ENCODE measurements at regions not wholly inside any gene's neighbourhood (a gene's known extent, or its start where the extent isn't known, plus 50 kb on each side); places are given as distances from the start of the nearest gene placed in this dataset.
"Not testable (repeated sequence)": the region's sequence is repeated elsewhere in the genome, so short reads cannot be mapped to it uniquely, and the experiment has no call there.

DNA sequence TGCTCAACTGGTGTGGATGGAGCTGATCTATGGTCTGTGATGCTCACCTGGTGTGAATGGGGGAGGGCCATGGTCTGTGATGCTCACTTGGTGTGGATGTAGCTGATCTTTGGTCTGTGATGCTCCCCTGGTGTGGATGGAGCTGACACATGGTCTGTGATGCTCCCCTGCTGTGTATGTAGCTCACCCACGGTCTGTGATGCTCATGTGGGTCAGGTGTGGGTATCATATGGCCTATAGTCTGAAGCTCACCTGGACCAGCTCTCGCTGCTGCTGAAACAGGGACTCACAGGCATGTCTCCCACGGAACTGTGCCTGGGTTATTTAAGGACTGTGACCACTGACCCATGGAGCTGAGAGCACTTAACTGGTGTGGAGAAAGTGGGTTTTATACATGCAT lies 109.7 kb downstream of the CRLF2 start:
- DNase-seq, result no peak

DNA sequence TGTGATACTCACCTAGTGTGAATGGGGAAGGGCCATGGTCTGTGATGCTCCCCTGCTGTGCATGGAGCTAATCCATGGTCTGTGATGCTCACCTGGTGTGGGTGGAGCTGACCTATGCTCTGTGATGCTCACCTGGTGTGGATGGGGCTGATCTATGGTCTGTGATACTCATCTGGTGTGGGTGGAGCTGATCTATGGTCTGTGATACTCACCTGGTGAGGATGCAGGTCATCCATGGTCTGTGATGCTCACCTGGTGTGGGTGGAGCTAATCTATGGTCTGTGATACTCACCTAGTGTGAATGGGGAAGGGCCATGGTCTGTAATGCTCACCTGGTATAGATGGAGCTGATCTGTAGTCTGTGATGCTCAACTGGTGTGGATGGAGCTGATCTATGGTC lies 110.2 kb downstream of the CRLF2 start:
- not testable (repeated sequence) for DNase-seq

DNA sequence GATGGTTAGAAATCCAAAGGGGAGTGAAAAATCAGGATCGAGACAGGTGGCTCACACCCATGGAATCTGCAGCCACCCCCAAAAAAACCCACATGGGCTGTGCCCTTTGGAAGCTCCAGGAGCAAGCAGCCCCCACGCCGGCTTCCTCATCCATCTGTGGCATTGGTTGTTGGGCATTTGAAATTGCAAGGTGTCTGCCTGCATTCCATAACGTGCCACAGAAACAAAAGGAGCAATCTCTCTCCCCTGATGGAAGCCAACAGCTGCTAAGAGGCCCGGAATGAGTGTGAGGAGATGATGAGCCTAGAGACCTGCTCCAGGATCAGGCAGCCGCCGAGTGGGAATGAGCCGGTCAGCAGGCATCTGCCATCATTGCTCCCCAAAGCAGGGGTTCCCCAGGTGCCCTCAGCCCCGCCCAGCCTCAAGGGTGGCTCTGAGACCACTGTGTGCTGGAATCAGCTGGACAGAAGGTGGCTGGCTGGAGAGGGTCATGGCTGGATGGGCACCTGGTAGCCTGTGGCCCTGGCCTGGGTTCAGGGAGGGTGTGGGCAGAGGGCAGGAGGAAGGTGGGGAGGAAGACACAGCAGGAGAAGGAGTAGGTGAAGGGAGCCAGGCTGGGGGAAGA lies 113.2 kb downstream of the CRLF2 start:
- no peak for DNase-seq

DNA sequence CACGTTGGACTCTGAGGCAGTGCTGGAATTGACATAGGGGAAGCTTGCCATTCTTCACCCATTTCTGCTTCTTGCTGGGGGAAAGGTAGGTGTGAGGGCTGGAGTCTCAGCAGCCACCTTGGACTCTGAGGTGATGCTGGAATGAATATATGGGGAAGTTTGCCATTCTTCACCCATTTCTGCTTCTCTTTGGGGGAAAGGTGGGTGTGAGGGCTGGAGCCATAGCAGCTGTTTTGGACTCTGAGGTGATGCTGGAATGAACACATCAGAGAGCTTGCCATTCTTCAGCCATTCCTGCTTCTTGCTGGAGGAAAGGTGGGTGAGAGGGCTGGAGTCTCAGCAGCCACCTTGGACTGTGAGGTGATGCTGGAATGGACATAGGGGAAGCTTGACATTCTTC lies 115.1 kb downstream of the CRLF2 start:
- no peak for DNase-seq

DNA sequence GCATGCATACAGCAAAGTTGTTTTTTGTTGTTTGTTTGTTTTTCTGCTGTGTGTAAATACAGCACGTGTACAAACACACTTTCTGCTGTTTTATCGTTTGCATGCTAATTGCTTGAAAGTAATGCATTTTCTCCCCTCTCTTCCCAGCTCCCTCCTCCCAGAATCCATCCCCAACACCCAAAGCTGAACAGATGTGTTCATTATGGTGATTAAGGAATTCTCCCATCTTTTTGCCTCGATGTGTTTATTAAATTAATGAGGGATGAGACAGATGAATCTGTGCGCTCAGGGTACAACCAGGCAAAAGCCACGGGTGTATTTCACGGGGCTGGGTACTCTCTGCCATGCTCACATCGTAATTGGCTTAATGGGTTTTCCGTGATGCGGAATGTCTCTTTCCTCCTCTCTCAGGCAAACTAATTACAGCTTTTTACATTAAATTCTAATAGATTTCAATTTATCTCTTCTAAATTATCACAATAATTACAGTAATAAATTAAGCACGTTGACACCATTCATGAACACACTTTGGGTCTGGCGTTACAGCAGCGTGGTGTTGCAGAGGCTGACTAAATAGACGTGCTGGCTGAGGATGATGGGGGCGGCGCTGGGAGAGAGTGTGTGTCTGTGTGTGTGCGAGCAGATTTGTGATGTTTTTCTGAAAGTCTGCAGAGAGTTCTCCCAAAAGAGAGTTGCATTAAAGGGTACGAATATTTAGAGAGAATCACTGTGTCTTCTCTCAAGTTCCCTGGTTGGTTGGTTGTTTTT lies 117.7 kb downstream of the CRLF2 start:
- no peak for DNase-seq

DNA sequence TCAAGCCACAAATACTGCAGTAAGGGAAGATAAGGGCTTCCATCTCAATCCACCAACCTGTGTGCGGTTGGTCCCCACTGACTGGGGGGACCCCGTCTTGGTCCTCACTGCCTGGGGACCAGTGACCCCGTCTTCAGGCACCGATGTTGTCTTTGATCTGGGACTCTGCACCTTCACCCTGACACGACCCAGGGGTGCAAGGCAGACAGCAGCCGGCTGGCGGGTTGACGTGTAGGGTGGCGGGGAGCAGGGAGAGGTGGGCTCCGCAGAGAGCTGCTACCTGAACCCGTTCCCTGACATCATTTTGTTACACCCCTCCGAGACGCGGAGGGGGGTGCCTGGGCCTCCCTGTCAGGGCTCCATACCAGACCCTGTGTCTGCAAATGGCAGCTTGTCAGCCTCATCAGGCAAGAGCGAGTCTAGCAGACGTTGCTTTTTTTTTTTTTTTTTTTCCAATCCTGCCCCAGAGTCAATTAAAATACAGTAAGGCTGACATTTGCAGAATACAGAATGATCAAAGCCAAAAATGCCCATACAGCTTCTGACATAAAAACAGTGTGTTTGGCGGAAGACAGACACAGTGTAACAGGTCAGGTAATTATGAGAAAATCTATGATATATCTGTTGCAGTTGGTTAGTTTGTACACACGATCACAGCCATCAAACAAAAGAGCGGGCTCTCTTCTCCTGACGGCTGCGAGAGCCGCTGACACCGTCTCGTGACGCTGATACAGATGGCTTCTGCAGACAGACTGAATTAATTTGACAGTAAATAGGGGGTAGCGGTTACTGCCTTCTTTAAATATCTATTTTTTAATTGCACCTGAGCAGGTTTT lies 118.6 kb downstream of the CRLF2 start:
- no peak for DNase-seq

DNA sequence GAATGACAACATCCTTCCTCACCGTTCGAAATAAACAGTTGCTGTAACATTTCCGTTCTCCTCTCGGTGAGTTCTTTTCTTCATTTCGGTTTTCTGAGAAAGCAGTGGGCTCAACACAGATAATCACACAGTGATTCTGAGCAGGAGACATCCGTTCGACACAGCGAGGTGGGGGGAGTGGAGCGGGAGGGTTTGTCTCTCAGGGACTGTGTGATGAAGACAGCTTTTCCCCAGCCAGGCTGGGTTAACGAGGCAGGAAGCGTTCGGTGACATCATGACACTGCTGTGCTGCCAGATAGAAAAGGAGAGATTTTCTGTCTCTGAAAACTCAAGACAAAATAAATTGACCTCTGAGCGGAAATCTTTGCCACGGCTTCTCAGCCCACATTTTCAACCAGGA lies 119.3 kb downstream of the CRLF2 start:
- DNase-seq, result peak; percentile 36 to 49

DNA sequence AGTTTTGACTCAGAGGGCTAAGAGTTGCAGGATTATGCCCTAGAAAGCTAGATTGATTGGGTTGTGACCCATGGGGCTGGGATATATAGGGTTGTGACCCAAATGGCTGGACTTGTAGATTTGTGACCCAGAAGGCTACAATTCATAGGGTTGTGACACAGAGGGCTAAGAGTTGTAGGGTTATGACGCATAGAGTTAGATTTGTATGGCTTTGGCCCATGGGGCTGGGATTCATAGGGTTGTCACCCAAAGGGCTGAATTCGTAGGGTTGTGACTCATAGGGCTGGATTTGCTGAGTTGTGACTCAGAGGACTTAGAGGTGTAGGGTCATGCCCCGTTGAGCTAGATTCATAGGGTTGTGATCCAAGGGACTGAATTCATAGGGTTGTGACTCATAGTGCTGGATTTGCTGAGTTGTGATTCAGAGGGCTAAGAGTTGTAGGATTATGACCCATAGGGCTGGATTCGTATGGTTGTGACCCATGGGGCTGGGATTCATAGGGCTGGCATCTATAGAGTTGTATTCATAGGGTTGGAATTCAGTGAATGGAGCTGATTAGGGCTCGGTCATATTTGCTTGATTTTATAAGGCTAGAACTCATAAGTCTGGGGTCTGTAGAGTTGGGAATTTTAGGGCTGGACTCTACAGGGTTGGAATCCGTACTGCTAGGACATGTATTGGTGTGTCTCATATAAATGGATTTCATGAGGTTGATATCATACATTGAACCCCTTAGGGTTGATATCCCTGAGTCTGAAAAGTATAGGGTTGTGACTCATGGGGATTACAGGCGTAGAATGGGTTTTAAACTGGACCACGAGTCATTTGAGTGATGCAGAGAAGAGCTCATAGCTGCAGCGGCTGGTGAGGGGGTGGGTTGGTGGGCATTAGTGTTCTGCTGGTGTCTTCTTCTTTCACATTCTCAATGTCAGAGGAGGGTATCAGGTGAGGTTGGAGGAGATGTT lies 125.7 kb downstream of the CRLF2 start:
- DNase-seq, result no peak

DNA sequence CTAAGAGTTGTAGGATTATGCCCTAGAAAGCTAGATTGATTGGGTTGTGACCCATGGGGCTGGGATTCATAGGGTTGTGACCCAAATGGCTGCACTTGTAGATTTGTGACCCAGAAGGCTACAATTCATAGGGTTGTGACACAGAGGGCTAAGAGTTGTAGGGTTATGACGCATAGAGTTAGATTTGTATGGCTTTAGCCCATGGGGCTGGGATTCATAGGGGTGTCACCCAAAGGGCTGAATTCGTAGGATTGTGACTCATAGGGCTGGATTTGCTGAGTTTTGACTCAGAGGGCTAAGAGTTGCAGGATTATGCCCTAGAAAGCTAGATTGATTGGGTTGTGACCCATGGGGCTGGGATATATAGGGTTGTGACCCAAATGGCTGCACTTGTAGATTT lies 126.6 kb downstream of the CRLF2 start:
- DNase-seq, result not testable (repeated sequence)

DNA sequence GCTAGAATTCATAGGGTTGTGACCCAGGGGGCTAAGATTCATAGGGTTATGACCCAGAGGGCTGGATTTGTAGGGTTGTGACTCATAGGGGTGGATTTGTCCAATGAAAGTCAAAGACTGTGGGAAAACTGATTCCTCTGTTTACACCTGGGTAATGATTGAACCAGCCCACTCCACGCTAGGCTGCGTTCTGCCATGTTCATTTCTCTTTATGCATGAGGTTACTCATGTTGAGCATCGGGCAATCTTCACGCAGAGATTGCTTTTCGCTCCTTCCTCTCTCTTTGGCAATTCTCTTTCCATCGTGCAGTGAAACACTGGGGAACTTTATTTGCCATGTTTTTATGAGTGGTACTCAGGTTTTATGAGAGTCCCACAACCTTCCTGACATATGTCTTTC lies 127.8 kb downstream of the CRLF2 start:
- DNase-seq, result no peak

DNA sequence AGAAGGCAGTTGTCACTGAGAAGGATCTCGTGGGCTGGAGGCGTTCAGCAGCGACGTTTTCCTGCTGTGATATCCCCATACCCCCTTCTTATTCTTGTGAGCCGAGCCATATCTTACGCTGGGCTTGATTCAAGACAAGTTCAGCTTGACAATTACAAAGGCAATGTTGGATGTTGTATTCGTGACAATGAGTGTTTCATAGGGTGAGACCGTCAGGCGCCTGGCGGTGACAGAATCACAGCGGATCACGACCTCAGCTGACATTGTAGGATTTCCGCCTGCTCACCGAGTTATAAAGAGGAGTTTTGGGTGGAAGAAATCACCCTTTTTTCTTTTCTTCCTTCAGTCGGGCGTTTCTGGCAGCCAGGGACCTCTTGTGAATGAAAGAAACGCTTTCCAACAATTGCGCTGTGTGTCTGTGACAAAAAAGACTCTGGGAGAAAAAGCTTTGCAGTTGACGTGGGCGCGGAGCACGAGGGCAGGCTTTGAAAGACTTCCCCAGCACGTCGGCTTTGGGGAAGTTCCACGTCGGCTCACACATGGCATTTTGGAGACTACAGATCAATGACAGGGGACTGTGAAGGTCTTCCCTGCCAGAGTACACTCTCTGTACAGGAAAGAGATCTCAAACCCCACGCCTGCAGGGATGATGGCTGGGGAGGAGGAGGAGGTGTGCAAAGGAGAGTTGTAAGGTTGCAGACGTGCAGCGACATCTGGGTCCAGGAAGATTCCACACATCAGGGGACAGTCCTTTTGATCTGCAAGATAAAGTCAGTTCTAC lies 135.4 kb downstream of the CRLF2 start:
- DNase-seq, result no peak

DNA sequence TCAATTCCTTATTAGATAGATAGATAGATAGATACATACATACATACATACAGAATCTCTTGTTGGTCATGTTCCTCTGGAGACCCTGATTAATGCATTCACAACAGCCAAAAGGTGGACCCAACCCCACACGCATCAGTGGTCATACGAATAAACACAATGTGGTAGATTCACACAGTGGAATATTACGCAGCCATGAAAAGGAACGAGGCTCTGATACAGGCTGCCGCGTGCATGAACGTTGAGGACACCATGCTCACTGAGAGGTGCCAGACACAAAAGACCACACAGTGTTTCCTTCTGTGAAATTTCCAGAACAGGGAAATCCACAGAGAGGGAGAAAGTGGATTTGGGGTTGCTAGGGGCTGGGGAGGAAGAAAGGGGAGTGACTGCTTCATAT lies 136.7 kb downstream of the CRLF2 start:
- no peak for DNase-seq

DNA sequence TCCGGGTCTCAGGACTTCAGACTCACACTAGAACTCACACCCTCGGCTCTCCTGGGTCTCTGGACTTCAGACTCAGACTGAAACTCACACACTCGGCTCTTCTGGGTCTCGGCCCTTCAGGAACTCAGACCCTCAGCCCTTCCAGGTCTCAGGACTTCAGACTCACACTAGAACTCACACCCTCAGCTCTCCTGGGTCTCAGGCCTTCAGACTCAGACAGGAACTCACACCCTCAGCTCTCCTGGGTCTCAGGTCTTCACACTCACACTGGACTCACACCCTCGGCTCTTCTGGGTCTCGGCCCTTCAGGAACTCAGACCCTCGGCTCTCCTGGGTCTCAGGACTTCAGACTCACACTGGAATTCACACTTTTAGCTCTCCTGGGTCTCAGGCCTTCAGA lies 137.3 kb downstream of the CRLF2 start:
- DNase-seq, result no peak

DNA sequence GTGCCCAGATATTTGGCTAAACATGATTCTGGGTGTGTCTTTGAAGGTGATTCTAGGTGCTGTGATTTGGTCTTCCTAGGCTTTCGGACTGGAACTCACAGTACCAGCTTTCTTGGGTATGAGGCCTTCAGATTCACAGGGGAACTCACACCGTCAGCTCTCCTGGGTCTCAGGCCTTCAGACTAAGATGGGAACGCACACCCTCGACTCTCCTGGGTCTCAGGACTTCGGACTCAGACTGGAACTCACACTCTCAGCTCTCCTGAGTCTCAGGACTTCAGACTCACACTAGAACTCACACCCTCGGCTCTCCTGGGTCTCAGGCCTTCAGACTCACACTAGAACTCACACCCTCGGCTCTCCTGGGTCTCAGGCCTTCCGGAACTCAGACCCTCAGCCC lies 137.7 kb downstream of the CRLF2 start:
- DNase-seq, result no peak

DNA sequence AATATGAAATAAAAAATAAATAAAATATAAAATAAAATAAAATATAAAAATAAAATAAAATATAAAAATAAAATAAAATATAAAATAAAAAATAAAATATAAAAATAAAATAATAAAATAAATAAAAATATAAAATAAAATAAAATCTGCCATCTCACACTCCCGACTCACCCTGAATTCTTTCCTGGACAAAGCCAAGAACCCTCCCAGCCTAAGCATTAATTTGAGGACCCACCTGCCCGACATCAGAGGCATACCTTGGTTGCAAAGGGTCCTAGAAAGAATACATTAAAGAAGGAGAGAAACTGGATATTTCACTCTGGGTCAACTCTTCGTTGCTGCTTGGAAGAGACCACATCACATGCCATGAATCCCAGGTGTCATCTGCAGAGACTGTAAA lies 138.3 kb downstream of the CRLF2 start:
- no peak for DNase-seq

DNA sequence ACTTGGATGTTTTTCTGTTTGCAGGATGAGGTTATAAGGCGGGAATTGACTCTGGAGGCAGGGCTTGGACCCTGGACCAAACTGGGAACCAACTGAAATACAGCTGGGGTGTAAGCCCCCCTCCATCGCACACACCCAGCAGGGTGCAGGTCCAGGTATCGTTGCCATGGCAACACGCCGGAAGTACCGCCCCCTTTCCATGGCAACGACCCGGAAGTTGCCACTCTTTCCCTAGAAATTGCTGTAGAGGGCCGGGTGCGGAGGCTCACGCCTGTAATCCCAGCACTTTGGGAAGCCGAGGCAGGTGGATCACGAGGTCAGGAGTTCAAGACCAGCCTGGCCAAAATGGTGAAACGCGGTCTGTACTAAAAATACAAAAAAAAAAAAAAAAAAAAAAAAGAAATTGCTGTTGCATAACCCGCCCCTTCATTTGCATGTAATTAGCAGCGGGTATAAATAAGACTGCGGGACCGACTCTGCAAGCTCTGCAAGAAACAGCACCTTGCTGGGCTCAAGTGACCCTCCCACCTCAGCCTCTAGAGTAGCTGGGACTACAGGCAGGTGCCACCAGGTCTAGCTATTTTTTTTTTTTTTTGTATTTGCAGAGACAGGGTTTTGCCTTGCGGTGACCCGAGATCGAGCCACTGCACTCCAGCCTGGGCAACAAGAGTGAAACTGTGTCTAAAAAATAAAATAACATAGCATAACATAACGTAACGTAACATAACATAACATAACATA lies 139.6 kb downstream of the CRLF2 start:
- no peak for DNase-seq

DNA sequence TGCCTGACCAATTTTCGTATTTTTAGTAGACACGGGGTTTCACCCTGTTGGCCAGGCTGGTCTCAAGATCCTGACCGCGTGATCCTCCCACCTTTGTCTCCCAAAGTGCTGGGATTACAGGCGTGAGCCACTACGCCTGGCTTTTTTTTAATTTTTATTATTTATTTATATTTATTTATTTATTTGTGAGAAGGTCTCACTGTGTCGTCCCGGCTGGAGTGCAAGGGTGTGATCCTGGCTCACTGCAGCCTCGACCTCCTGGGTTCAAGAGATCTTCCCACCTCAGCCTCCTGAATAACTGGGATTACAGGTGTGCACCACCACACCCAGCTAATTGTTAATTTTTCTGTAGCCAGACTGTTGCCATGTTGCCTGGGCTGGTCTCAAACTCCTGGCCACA lies 141.1 kb downstream of the CRLF2 start:
- no peak for DNase-seq

DNA sequence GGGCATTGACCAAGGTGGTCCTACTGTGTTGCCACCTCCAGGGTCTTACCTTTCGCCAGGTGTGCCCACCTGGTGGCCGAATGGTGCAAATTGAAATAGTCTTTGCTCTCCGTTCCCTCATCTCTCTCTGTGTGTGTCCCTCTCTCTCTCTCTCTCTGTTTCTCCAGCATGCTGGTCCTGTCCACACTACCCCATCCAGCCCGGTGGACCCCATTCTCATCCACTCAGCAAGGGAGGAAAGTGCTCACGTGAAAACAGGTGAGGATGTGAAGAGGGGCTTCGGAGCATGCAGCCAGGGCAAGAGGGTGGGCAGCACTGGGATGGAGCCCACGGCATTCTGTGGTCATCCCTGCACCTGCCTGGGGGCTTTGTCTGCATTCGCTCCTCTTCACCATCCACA lies 150.1 kb downstream of the CRLF2 start:
- DNase-seq, result no peak

DNA sequence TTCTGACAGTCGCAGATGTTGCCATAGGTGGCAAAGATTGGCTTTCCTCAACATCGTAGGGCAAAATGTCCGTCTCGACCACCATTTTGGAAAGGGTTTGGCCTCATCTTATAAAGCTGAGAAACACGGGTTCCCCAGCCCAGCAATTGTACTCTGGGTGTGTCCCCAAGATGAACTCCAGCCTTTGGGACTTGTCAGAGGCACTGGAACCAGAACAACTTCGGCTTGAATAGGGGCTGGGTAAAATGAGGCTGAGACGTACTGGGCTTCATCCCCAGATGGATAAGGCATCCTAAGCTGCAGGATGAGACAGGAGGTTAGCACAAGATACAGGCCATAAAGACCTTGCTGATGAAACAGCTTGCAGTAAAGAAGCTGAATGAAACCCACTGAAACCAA lies 151.9 kb downstream of the CRLF2 start:
- no peak for DNase-seq

DNA sequence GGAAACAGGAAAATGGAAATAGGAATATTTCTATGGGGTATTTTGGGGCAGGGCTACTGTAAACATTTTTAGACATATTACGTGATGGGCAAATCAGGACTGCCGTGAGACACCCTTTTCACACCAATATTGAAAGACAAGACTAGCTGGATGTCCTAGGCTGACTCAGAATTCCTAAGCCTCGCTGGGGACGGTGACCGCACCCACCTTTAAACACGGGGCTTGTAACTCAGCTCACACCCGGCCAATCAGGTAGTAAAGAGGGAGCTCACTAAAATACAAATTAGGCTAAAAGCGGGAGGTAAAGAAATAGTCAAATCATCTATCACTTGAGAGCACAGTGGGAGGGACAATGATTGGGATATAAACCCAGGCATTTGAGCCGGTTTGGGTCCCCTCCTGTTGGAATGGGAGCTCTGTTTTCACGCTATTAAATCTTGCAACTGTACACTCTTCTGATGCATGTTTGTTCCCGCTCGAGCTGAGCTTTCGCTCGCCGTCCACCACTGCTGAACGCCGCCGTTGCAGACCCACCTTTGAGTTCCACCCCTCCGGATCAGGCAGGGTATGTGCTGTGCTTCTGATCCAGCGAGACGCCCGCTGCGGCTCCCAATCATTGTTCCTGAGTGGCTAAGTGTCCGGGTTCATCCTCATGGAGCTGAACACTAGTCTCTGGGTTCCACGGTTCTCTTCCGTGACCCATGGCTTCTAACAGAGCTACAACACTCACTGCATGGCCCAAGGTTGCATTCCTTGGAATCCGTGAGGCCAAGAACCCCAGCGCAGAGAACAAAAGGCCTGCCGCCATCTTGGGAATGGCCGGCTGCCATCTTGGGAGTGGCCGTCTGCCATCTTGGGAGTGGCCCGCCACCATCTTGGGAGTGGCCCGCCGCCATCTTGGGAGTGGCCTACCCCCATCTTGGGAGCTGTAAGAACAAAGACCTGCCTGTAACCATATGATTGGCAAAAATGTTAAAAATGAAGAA lies 152.6 kb downstream of the CRLF2 start:
- no peak for DNase-seq

All from CD4-positive, alpha-beta T cell treated with Interferon alpha-2 for 1 hour (primary cell).